ENCODE measurements at regions not wholly inside any gene's neighbourhood (a gene's known extent, or its start where the extent isn't known, plus 50 kb on each side); places are given as distances from the start of the nearest gene placed in this dataset.

GRCh38 chr11:13104619-13105236, 95.6 kb downstream of the RASSF10 start:
- Histone ChIP-seq H3K36me3 (no peaks in the 10 kb centered on the region), H3K4me1 (no peaks in the 10 kb centered on the region), H3K9me3 (no peaks in the 10 kb centered on the region), H3K27me3 (no peaks in the 10 kb centered on the region), H3K27ac (no peak overlapping the region), H3K4me3 (replicated peaks in 1 of 3) (no peak overlapping the region)
- 45 to 65% methylated on average over 5 of the region's 5 CpGs for WGBS, 2 donors
- no peak for DNase-seq
- TF ChIP-seq CTCF (IDR thresholded peaks at IDR 0.05), result no peak
- TF ChIP-seq POLR2A (IDR thresholded peaks at IDR 0.05), result no peak
- intact Hi-C loops (cut with DNase I), result no loop called here

- 36 to 39% methylated on average over 4 of the region's 4 CpGs for WGBS, 2 donors
- no peaks in the 10 kb centered on the region for H3K9me3 ChIP-seq
- no peaks in the 10 kb centered on the region for H3K4me1 ChIP-seq
- H3K27me3 ChIP-seq, result no peaks in the 10 kb centered on the region
- intact Hi-C loops (cut with DNase I), result no loop called here
- H3K36me3 ChIP-seq, result no peaks in the 10 kb centered on the region
- no peak overlapping the region for H3K4me3 ChIP-seq (replicated peaks in 1 of 3)
- no peak for TF ChIP-seq CTCF (IDR thresholded peaks at IDR 0.05)
- TF ChIP-seq POLR2A (IDR thresholded peaks at IDR 0.05), result no peak
- no peak overlapping the region for H3K27ac ChIP-seq
- no peak for DNase-seq
Observed at GRCh38 chr11:13105237-13105844, 96.2 kb downstream of the RASSF10 start.

- intact Hi-C loops (cut with DNase I), result no loop called here
Observed at GRCh38 chr11:13107544-13108044, 98.5 kb downstream of the RASSF10 start.

GRCh38 chr11:13108416-13108815, 99.3 kb downstream of the RASSF10 start:
- no peak for DNase-seq
- Histone ChIP-seq H3K9me3 (no peaks in the 10 kb centered on the region), H3K4me1 (no peaks in the 10 kb centered on the region), H3K27ac (no peak overlapping the region), H3K4me3 (replicated peaks in 1 of 3) (no peak overlapping the region), H3K36me3 (no peaks in the 10 kb centered on the region), H3K27me3 (no peaks in the 10 kb centered on the region)
- intact Hi-C loops (cut with DNase I), result no loop called here
- WGBS, 2 donors, result 89 to 93% methylated on average over 2 of the region's 2 CpGs
- no peak for TF ChIP-seq CTCF (IDR thresholded peaks at IDR 0.05)
- TF ChIP-seq POLR2A (IDR thresholded peaks at IDR 0.05), result no peak

More at GRCh38 chr11:13107544-13108044, 98.5 kb downstream of the RASSF10 start:
- Histone ChIP-seq H3K27me3 (no peaks in the 10 kb centered on the region), H3K4me3 (replicated peaks in 1 of 3) (no peak overlapping the region), H3K36me3 (no peaks in the 10 kb centered on the region), H3K4me1 (no peaks in the 10 kb centered on the region), H3K27ac (no peak overlapping the region), H3K9me3 (no peaks in the 10 kb centered on the region)
- TF ChIP-seq CTCF (IDR thresholded peaks at IDR 0.05), result no peak
- no peak for TF ChIP-seq POLR2A (IDR thresholded peaks at IDR 0.05)
- WGBS, 2 donors, result 88 to 95% methylated on average over 5 of the region's 5 CpGs
- no peak for DNase-seq

GRCh38 chr11:13109616-13110015, 100.5 kb downstream of the RASSF10 start:
- Histone ChIP-seq H3K4me1 (peaks cover 2 to 5% of the 10 kb centered on the region in 2 donors), H3K9me3 (no peaks in the 10 kb centered on the region), H3K27me3 (no peaks in the 10 kb centered on the region), H3K4me3 (replicated peaks in 1 of 3) (no peak overlapping the region), H3K27ac (no peak overlapping the region), H3K36me3 (no peaks in the 10 kb centered on the region)
- TF ChIP-seq CTCF (IDR thresholded peaks at IDR 0.05), result no peak
- TF ChIP-seq POLR2A (IDR thresholded peaks at IDR 0.05), result no peak
- intact Hi-C loops (cut with DNase I), result no loop called here
- WGBS, 2 donors, result 89 to 100% methylated on average over 1 of the region's 1 CpG
- no peak for DNase-seq

All from thyroid gland (tissue), 4 donors.